Femur (tissue), 1 donor: ENCODE measurements at regions not wholly inside any gene's neighbourhood (a gene's known extent, or its start where the extent isn't known, plus 50 kb on each side); places are given as distances from the start of the nearest gene placed in this dataset.
"Not testable (repeated sequence)": the region's sequence is repeated elsewhere in the genome, so short reads cannot be mapped to it uniquely, and the experiment has no call there.

Experiments
- DNase-seq: peaks from one replicate; pipeline ENCODE4 v3.0.0-alpha.2; 2017

- DNase-seq = not testable (repeated sequence)
Measured at GRCh38 chr1:121117298-121117611, 66.9 kb downstream of the FAM72B start.

GRCh38 chr1:121117622-121118479 lies 66.3 kb downstream of the FAM72B start:
- peak; percentile 31 for DNase-seq
